Activated T-cell treated with anti-CD3 and anti-CD28 coated beads, Interleukin-2, amount 50 U/mL, for 4 hours (primary cell): ENCODE measurements at regions not wholly inside any gene's neighbourhood (a gene's known extent, or its start where the extent isn't known, plus 50 kb on each side); places are given as distances from the start of the nearest gene placed in this dataset.

Source experiments
- ATAC-seq, 2 donors: fragments of 200-7000 bp; cut with Tn5 transposase; one replicate each; pipeline ENCODE4 v1.10.0; 2021
- DNase-seq: peaks from one replicate; pipeline ENCODE4 v3.0.0-alpha.2; 2020
- H3K27me3 Mint-ChIP-seq: one replicate; pipeline ENCODE4 v1.8.0; 2021; ENCODE audit warnings: low read depth, mixed read lengths
- H3K36me3 Mint-ChIP-seq: one replicate; pipeline ENCODE4 v1.8.0; 2022; ENCODE audit warnings: mixed read lengths; ENCODE audit not compliant: insufficient read depth
- H3K4me1 Mint-ChIP-seq: one replicate; pipeline ENCODE4 v1.8.0; 2021; ENCODE audit warnings: low read depth, mixed read lengths
- H3K4me3 Mint-ChIP-seq: one replicate; pipeline ENCODE4 v1.8.0; 2021; ENCODE audit warnings: mild to moderate bottlenecking, moderate library complexity, mixed read lengths
- H3K9me3 Mint-ChIP-seq: one replicate; pipeline ENCODE4 v1.8.0; 2021; ENCODE audit warnings: mixed read lengths

GRCh38 chr2:8589721-8590120 lies 92.1 kb upstream of the ID2 start:
- no peak for ATAC-seq
- Mint-ChIP-seq H3K36me3 (no peaks in the 10 kb centered on the region), H3K27me3 (peaks cover 1% of the 10 kb centered on the region), H3K9me3 (no peaks in the 10 kb centered on the region), H3K4me1 (peaks cover 20% of the 10 kb centered on the region), H3K4me3 (no peak overlapping the region)
- no peak for DNase-seq

GRCh38 chr2:8590938-8591337 lies 90.9 kb upstream of the ID2 start:
- no peak for ATAC-seq
- Mint-ChIP-seq H3K27me3 (peaks cover 1% of the 10 kb centered on the region), H3K4me1 (peaks cover 13% of the 10 kb centered on the region), H3K4me3 (no peak overlapping the region), H3K36me3 (no peaks in the 10 kb centered on the region), H3K9me3 (no peaks in the 10 kb centered on the region)
- no peak for DNase-seq

GRCh38 chr2:8592736-8593135 lies 89.1 kb upstream of the ID2 start:
- no peak for DNase-seq

GRCh38 chr2:8593243-8593642 lies 88.6 kb upstream of the ID2 start:
- peaks cover 1% of the 10 kb centered on the region for H3K27me3 Mint-ChIP-seq
- H3K4me3 Mint-ChIP-seq, result no peak overlapping the region
- peaks cover 9% of the 10 kb centered on the region for H3K4me1 Mint-ChIP-seq
- no peak for ATAC-seq
- no peak for DNase-seq
- no peaks in the 10 kb centered on the region for H3K36me3 Mint-ChIP-seq
- no peaks in the 10 kb centered on the region for H3K9me3 Mint-ChIP-seq

More at GRCh38 chr2:8592736-8593135, 89.1 kb upstream of the ID2 start:
- ATAC-seq, result no peak
- H3K4me3 Mint-ChIP-seq, result no peak overlapping the region
- no peaks in the 10 kb centered on the region for H3K9me3 Mint-ChIP-seq
- H3K4me1 Mint-ChIP-seq, result peaks cover 13% of the 10 kb centered on the region
- H3K36me3 Mint-ChIP-seq, result no peaks in the 10 kb centered on the region
- peaks cover 1% of the 10 kb centered on the region for H3K27me3 Mint-ChIP-seq

- H3K4me1 Mint-ChIP-seq, result peaks cover 2% of the 10 kb centered on the region
- DNase-seq, result no peak
Observed at GRCh38 chr2:8594731-8595427, 87.0 kb upstream of the ID2 start.

GRCh38 chr2:8595428-8595805 lies 86.4 kb upstream of the ID2 start:
- H3K36me3 Mint-ChIP-seq, result no peaks in the 10 kb centered on the region
- no peak for DNase-seq
- ATAC-seq, result no peak
- H3K9me3 Mint-ChIP-seq, result no peaks in the 10 kb centered on the region
- H3K4me1 Mint-ChIP-seq, result peaks cover 2% of the 10 kb centered on the region
- peaks cover 1% of the 10 kb centered on the region for H3K27me3 Mint-ChIP-seq
- no peak overlapping the region for H3K4me3 Mint-ChIP-seq

More at GRCh38 chr2:8594731-8595427, 87.0 kb upstream of the ID2 start:
- Mint-ChIP-seq H3K36me3 (no peaks in the 10 kb centered on the region), H3K4me3 (no peak overlapping the region), H3K27me3 (peaks cover 1% of the 10 kb centered on the region), H3K9me3 (no peaks in the 10 kb centered on the region)
- no peak for ATAC-seq

- DNase-seq, result no peak
- H3K27me3 Mint-ChIP-seq, result peaks cover 1% of the 10 kb centered on the region
- no peak for ATAC-seq
- H3K4me1 Mint-ChIP-seq, result peaks cover 2% of the 10 kb centered on the region
- H3K36me3 Mint-ChIP-seq, result no peaks in the 10 kb centered on the region
- no peak overlapping the region for H3K4me3 Mint-ChIP-seq
- no peaks in the 10 kb centered on the region for H3K9me3 Mint-ChIP-seq
Observed at GRCh38 chr2:8595811-8596600, 85.8 kb upstream of the ID2 start.

- Mint-ChIP-seq H3K4me1 (peaks cover 2% of the 10 kb centered on the region), H3K9me3 (no peaks in the 10 kb centered on the region), H3K36me3 (no peaks in the 10 kb centered on the region), H3K4me3 (no peak overlapping the region), H3K27me3 (peaks cover 1% of the 10 kb centered on the region)
- no peak for DNase-seq
- ATAC-seq, result no peak
Observed at GRCh38 chr2:8597094-8597493, 84.8 kb upstream of the ID2 start.

- no peak for ATAC-seq
- H3K9me3 Mint-ChIP-seq, result no peaks in the 10 kb centered on the region
- H3K27me3 Mint-ChIP-seq, result peaks cover 1% of the 10 kb centered on the region
Observed at GRCh38 chr2:8597559-8598225, 84.2 kb upstream of the ID2 start.

GRCh38 chr2:8598295-8599165 lies 83.3 kb upstream of the ID2 start:
- no peaks in the 10 kb centered on the region for H3K4me1 Mint-ChIP-seq
- DNase-seq, result no peak
- no peaks in the 10 kb centered on the region for H3K9me3 Mint-ChIP-seq
- H3K27me3 Mint-ChIP-seq, result peaks cover 1% of the 10 kb centered on the region
- no peak for ATAC-seq
- H3K36me3 Mint-ChIP-seq, result no peaks in the 10 kb centered on the region
- no peak overlapping the region for H3K4me3 Mint-ChIP-seq

More at GRCh38 chr2:8597559-8598225, 84.2 kb upstream of the ID2 start:
- no peak for DNase-seq
- no peak overlapping the region for H3K4me3 Mint-ChIP-seq
- H3K4me1 Mint-ChIP-seq, result peaks cover 2% of the 10 kb centered on the region
- H3K36me3 Mint-ChIP-seq, result no peaks in the 10 kb centered on the region

GRCh38 chr2:8599421-8600242 lies 82.2 kb upstream of the ID2 start:
- DNase-seq (no peak), ATAC-seq (no peak)
- Mint-ChIP-seq H3K36me3 (no peaks in the 10 kb centered on the region), H3K4me3 (no peak overlapping the region), H3K27me3 (no peaks in the 10 kb centered on the region), H3K4me1 (no peaks in the 10 kb centered on the region), H3K9me3 (no peaks in the 10 kb centered on the region)

- no peaks in the 10 kb centered on the region for H3K4me1 Mint-ChIP-seq
- H3K36me3 Mint-ChIP-seq, result no peaks in the 10 kb centered on the region
- H3K4me3 Mint-ChIP-seq, result no peak overlapping the region
- H3K9me3 Mint-ChIP-seq, result no peaks in the 10 kb centered on the region
- DNase-seq, result no peak
- no peaks in the 10 kb centered on the region for H3K27me3 Mint-ChIP-seq
- no peak for ATAC-seq
Observed at GRCh38 chr2:8600456-8600855, 81.4 kb upstream of the ID2 start.

GRCh38 chr2:8602809-8603208 lies 79.0 kb upstream of the ID2 start:
- Mint-ChIP-seq H3K4me1 (no peaks in the 10 kb centered on the region), H3K4me3 (no peak overlapping the region), H3K9me3 (no peaks in the 10 kb centered on the region), H3K36me3 (no peaks in the 10 kb centered on the region), H3K27me3 (no peaks in the 10 kb centered on the region)
- no peak for ATAC-seq
- no peak for DNase-seq
